B cell (primary cell): ENCODE measurements at regions not wholly inside any gene's neighbourhood (a gene's known extent, or its start where the extent isn't known, plus 50 kb on each side); places are given as distances from the start of the nearest gene placed in this dataset.

Experiments used
- EZH2 ChIP-seq: IDR thresholded peaks from 2 replicates; pipeline ENCODE4 v1.6.1; 2012; ENCODE audit warnings: borderline replicate concordance, low read depth, mild to moderate bottlenecking, moderate library complexity, low read length; ENCODE audit not compliant: insufficient read depth, poor library complexity, severe bottlenecking
- TF ChIP-seq, protein P1 (sequence below): fragments of 200-600 bp; IDR thresholded peaks from one replicate; pipeline ENCODE4 v1.8.0; 2022; ENCODE audit warnings: antibody characterized with exemption, mild to moderate bottlenecking

DNA sequence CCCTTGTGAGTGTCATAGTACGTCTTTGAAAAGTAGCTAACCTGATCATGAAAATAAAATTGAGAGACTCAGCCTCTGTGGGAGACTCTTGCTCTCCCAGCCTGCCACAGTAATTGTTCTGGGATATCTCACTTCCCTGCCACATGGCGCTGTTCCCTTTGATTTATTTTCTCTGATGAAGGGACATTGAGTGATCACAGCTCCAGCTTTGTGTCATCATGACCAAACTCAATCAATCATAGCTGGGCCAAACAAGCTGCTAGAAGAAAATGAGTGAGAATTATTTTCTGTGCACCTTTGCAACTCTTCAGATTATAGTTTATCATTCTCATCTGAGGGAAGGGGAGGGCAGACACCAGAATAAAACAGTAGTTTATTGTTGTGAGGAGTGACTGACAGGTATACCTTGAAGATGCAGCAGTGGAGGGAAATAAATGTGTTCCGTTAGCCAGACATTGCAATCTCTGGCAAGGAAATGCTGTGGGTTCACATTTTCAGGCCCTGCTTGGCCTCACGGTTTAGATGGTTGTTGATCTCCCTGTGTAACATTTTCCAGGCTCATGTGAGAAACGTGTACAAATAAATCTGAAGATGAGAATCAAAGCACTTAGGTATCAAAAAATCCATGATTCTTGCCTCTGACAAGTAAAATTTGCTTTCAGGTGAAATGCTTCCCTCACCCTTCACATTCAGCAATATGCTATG lies 174.7 kb upstream of the FBXL17 start:
- TF ChIP-seq, protein P1, sequence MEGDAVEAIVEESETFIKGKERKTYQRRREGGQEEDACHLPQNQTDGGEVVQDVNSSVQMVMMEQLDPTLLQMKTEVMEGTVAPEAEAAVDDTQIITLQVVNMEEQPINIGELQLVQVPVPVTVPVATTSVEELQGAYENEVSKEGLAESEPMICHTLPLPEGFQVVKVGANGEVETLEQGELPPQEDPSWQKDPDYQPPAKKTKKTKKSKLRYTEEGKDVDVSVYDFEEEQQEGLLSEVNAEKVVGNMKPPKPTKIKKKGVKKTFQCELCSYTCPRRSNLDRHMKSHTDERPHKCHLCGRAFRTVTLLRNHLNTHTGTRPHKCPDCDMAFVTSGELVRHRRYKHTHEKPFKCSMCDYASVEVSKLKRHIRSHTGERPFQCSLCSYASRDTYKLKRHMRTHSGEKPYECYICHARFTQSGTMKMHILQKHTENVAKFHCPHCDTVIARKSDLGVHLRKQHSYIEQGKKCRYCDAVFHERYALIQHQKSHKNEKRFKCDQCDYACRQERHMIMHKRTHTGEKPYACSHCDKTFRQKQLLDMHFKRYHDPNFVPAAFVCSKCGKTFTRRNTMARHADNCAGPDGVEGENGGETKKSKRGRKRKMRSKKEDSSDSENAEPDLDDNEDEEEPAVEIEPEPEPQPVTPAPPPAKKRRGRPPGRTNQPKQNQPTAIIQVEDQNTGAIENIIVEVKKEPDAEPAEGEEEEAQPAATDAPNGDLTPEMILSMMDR = no peak
- TF ChIP-seq EZH2 = no peak
